B cell (primary cell): ENCODE measurements at regions not wholly inside any gene's neighbourhood (a gene's known extent, or its start where the extent isn't known, plus 50 kb on each side); places are given as distances from the start of the nearest gene placed in this dataset.

ENCODE experiments used
- ATAC-seq: fragments of 200-7000 bp; cut with Tn5 transposase; one replicate; pipeline ENCODE4 v1.10.0; 2021; ENCODE audit warnings: low read depth, mild to moderate bottlenecking, moderate number of reproducible peaks, moderate library complexity
- CTCF ChIA-PET: fragments of 350-600 bp; sonication (Branson Sonifier 250); formaldehyde crosslinking; loops from one replicate; lab custom pipeline; 2021; ENCODE audit warnings: antibody characterized with exemption, inconsistent platforms; lab: Charles Lee
- POLR2A ChIA-PET: fragments of 350-600 bp; sonication (Branson Sonifier 250); formaldehyde crosslinking; loops from one replicate; lab custom pipeline; 2021; ENCODE audit warnings: antibody characterized with exemption; lab: Charles Lee
- DNase-seq: peaks from one replicate; pipeline ENCODE4 v3.0.0; 2013
- H2AFZ ChIP-seq: 2 replicates; pipeline ENCODE4 v1.6.1; 2012; ENCODE audit warnings: mild to moderate bottlenecking, low read depth, low read length; ENCODE audit not compliant: insufficient read depth, poor library complexity, severe bottlenecking
- H3K27ac ChIP-seq, 2 donors: 1 replicate in 1 of 2; 2 replicates in 1 of 2; pipeline ENCODE4 v1.5.1; 2012 to 2013; ENCODE audit warnings: low read length in 2 of 2, mild to moderate bottlenecking in 2 of 2, moderate library complexity in 1 of 2
- H3K27me3 ChIP-seq, 4 experiments: fragments of 200-600 bp in 1 of 4; sonication (generic) in 1 of 4; replicated peaks in 1 of 4; 1 replicate in 2 of 4; 2 replicates in 2 of 4; pipeline versions ENCODE4 v1.6.1 to v1.7.0; 2013 to 2016; ENCODE audit warnings: low read length in 3 of 4, mild to moderate bottlenecking in 2 of 4, mixed read lengths in 1 of 4, moderate library complexity in 1 of 4; ENCODE audit not compliant: insufficient read depth in 4 of 4, control insufficient read depth in 3 of 4; ENCODE audit errors: control extremely low read depth in 1 of 4
- H3K36me3 ChIP-seq, 2 experiments: replicated peaks in 1 of 2; 1 replicate in 1 of 2; 2 replicates in 1 of 2; pipeline versions ENCODE4 v1.6.1 to v1.7.1; 2013; ENCODE audit warnings: low read length in 1 of 2; ENCODE audit not compliant: insufficient read depth in 2 of 2, control insufficient read depth in 1 of 2; ENCODE audit errors: control extremely low read depth in 1 of 2, extremely low read depth in 1 of 2
- H3K4me1 ChIP-seq, 2 donors: fragments of 200-600 bp in 1 of 2; sonication (generic) in 1 of 2; 1 replicate in 1 of 2; 2 replicates in 1 of 2; pipeline versions ENCODE4 v1.5.1 to v1.6.1; 2013 to 2017; ENCODE audit warnings: low read length in 2 of 2; ENCODE audit not compliant: control insufficient read depth in 2 of 2, insufficient read depth in 2 of 2
- H3K4me2 ChIP-seq: replicated peaks from 2 replicates; pipeline ENCODE3; 2012; ENCODE audit warnings: mild to moderate bottlenecking, low read depth, low read length; ENCODE audit not compliant: poor library complexity, severe bottlenecking
- H3K4me3 ChIP-seq, 5 experiments: fragments of 200-600 bp in 1 of 5; sonication (generic) in 1 of 5; 1 replicate in 3 of 5; 2 replicates in 2 of 5; pipeline versions ENCODE4 v1.5.1 to v1.7.0; 2011 to 2016; ENCODE audit warnings: low read length in 4 of 5, mild to moderate bottlenecking in 4 of 5, low read depth in 2 of 5, control low read depth in 1 of 5, moderate library complexity in 1 of 5; ENCODE audit not compliant: insufficient read depth in 1 of 5; ENCODE audit errors: control extremely low read depth in 1 of 5, extremely low read depth in 1 of 5
- H3K79me2 ChIP-seq: fragments of 200-600 bp; sonication (generic); one replicate; pipeline ENCODE4 v1.6.0; 2016; ENCODE audit warnings: low read length; ENCODE audit not compliant: control insufficient read depth, insufficient read depth
- H3K9ac ChIP-seq: fragments of 200-600 bp; sonication (generic); 2 replicates; pipeline ENCODE4 v1.6.1; 2017; ENCODE audit warnings: mild to moderate bottlenecking, low read length, moderate library complexity
- H3K9me3 ChIP-seq, 3 donors: one replicate each; pipeline versions ENCODE4 v1.6.1 to v1.7.1; 2013; ENCODE audit warnings: low read length in 2 of 3; ENCODE audit not compliant: control insufficient read depth in 2 of 3, insufficient read depth in 1 of 3; ENCODE audit errors: control extremely low read depth in 1 of 3
- H4K20me1 ChIP-seq: 2 replicates; pipeline ENCODE4 v1.6.0; 2012; ENCODE audit warnings: mild to moderate bottlenecking, low read length; ENCODE audit not compliant: insufficient read depth, control insufficient read depth, poor library complexity, severe bottlenecking
- H3K27ac Mint-ChIP-seq: one replicate; pipeline ENCODE4 v1.8.0; 2021; ENCODE audit warnings: mixed read lengths
- H3K27me3 Mint-ChIP-seq: one replicate; pipeline ENCODE4 v1.8.0; 2021; ENCODE audit warnings: mixed read lengths
- H3K4me1 Mint-ChIP-seq: one replicate; pipeline ENCODE4 v1.8.0; 2021; ENCODE audit warnings: mixed read lengths
- H3K4me3 Mint-ChIP-seq: one replicate; pipeline ENCODE4 v1.8.0; 2021; ENCODE audit warnings: mixed read lengths
- H3K9me3 Mint-ChIP-seq: one replicate; pipeline ENCODE4 v1.8.0; 2022; ENCODE audit warnings: mixed read lengths; ENCODE audit not compliant: insufficient read depth
- EZH2 ChIP-seq: IDR thresholded peaks from 2 replicates; pipeline ENCODE4 v1.6.1; 2012; ENCODE audit warnings: borderline replicate concordance, low read depth, mild to moderate bottlenecking, moderate library complexity, low read length; ENCODE audit not compliant: insufficient read depth, poor library complexity, severe bottlenecking
- WGBS: methylation state at CpG from one replicate; pipeline ENCODE4 v1.1.5; 2013; ENCODE audit warnings: missing lambda C conversion rate; ENCODE audit not compliant: insufficient coverage; 5-methylcytosine and 5-hydroxymethylcytosine counted together
- intact Hi-C: fragments of 100-400 bp; cut with micrococcal nuclease; formaldehyde crosslinking; loops from one replicate; pipeline ENCODE4 v1.10.0; 2022
- TF ChIP-seq, protein P1 (sequence below): fragments of 200-600 bp; IDR thresholded peaks from one replicate; pipeline ENCODE4 v1.8.0; 2022; ENCODE audit warnings: antibody characterized with exemption, mild to moderate bottlenecking

DNA sequence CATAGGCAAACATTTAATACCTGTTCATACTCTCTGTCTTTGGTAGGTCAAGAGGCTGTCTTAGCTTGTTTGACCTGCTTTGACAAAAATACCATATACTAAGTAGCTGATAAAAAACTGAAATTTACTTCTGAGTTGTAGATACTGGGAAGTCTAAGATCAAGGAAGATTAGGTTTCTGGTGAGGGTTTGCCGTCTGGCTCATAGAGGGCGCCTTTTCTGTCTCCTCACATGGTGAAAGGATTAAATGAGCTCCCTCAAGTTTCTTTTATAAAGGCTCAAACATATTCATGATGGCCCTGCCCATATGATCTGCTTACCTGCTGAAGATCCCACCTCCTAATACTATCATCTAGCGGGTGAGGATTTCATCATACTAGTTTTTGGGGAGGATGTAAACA lies 1076.1 kb upstream of the NCAM2 start:
- no peak overlapping the region for H3K27ac ChIP-seq
- H3K36me3 ChIP-seq = no peaks in the 10 kb centered on the region
- no peaks in the 10 kb centered on the region for H3K4me1 ChIP-seq
- no peak overlapping the region for H2AFZ ChIP-seq
- TF ChIP-seq, protein P1, sequence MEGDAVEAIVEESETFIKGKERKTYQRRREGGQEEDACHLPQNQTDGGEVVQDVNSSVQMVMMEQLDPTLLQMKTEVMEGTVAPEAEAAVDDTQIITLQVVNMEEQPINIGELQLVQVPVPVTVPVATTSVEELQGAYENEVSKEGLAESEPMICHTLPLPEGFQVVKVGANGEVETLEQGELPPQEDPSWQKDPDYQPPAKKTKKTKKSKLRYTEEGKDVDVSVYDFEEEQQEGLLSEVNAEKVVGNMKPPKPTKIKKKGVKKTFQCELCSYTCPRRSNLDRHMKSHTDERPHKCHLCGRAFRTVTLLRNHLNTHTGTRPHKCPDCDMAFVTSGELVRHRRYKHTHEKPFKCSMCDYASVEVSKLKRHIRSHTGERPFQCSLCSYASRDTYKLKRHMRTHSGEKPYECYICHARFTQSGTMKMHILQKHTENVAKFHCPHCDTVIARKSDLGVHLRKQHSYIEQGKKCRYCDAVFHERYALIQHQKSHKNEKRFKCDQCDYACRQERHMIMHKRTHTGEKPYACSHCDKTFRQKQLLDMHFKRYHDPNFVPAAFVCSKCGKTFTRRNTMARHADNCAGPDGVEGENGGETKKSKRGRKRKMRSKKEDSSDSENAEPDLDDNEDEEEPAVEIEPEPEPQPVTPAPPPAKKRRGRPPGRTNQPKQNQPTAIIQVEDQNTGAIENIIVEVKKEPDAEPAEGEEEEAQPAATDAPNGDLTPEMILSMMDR = no peak
- no peak for TF ChIP-seq EZH2
- Mint-ChIP-seq H3K27me3 (no peaks in the 10 kb centered on the region), H3K9me3 (no peaks in the 10 kb centered on the region), H3K27ac (no peak overlapping the region), H3K4me3 (no peak overlapping the region), H3K4me1 (no peaks in the 10 kb centered on the region)
- 100% methylated on average over 1 of the region's 3 CpGs for WGBS
- ChIA-PET CTCF (no interaction called here), POLR2A (no interaction called here)
- ATAC-seq (no peak), DNase-seq (no peak)
- no peak overlapping the region for H3K4me2 ChIP-seq
- peaks cover 0 to 2% (median 0%) of the 10 kb centered on the region in 3 donors for H3K9me3 ChIP-seq
- no peaks in the 10 kb centered on the region for H3K27me3 ChIP-seq
- H3K9ac ChIP-seq = no peak overlapping the region
- H4K20me1 ChIP-seq = no peaks in the 10 kb centered on the region
- no peaks in the 10 kb centered on the region for H3K79me2 ChIP-seq
- intact Hi-C loops = no loop called here
- H3K4me3 ChIP-seq = no peak overlapping the region

DNA sequence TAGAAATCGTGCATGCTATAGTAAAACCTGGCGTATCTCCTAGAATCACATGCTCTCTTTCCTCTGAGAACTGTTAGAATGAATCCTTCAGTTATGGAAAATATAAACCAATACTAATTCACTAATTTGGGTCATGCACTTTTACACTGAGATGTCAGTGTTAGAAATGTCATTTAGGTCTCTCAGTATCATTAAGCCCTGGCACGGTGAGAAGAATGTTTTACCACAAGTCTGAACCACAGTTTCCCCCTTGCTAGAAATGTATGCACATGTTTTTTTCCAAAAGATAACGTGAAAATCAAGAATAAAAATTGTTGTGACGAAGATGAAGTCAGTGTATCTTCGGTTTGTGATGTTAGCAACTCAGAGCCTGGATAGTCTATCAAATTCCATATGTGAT lies 1062.7 kb upstream of the NCAM2 start:
- Histone ChIP-seq H3K27me3 (no peaks in the 10 kb centered on the region), H3K9ac (no peak overlapping the region), H3K27ac (no peak overlapping the region), H3K4me3 (no peak overlapping the region), H3K4me1 (no peaks in the 10 kb centered on the region), H2AFZ (no peak overlapping the region), H4K20me1 (no peaks in the 10 kb centered on the region), H3K36me3 (no peaks in the 10 kb centered on the region), H3K4me2 (no peak overlapping the region), H3K79me2 (no peaks in the 10 kb centered on the region), H3K9me3 (peaks cover 0 to 3% (median 3%) of the 10 kb centered on the region in 3 donors)
- ATAC-seq (no peak), DNase-seq (no peak)
- Mint-ChIP-seq H3K4me3 (no peak overlapping the region), H3K4me1 (no peaks in the 10 kb centered on the region), H3K9me3 (peaks cover 6% of the 10 kb centered on the region), H3K27ac (no peak overlapping the region), H3K27me3 (no peaks in the 10 kb centered on the region)
- POLR2A ChIA-PET = no interaction called here
- intact Hi-C loops = no loop called here
- CTCF ChIA-PET = no interaction called here
- WGBS = no CpG with 5 or more reads among the region's 6 CpGs
- no peak for TF ChIP-seq EZH2
- TF ChIP-seq, protein P1 = no peak
